ENCODE measurements at regions not wholly inside any gene's neighbourhood (a gene's known extent, or its start where the extent isn't known, plus 50 kb on each side); places are given as distances from the start of the nearest gene placed in this dataset.

- DNase-seq (ENCODE audit: low spot score): no peak
- peak overlapping the region; percentile 28 for H3K27ac ChIP-seq
- ChIA-PET POLR2A (ENCODE audit: low non-redundant PET) (no interaction called here), CTCF (no interaction called here)
- TF ChIP-seq CTCF (conservative IDR thresholded peaks at IDR 0.05; ENCODE audit: low read depth): no peak
Measured at GRCh38 chr3:156620901-156621300, 53.5 kb upstream of the TIPARP start.

GRCh38 chr3:156620260-156620659, 54.1 kb upstream of the TIPARP start:
- no peak for DNase-seq (ENCODE audit: low spot score)
- H3K27ac ChIP-seq: peak overlapping the region; percentile 28

GRCh38 chr3:156619376-156619775, 55.0 kb upstream of the TIPARP start:
- POLR2A ChIA-PET (ENCODE audit: low non-redundant PET): no interaction called here
- DNase-seq (ENCODE audit: low spot score): no peak
- no peak for TF ChIP-seq CTCF (conservative IDR thresholded peaks at IDR 0.05; ENCODE audit: low read depth)
- CTCF ChIA-PET: interaction anchor here (0.7 kb wide), 1 partner anchor 18 kb away, joined by 3 read pairs; no protein-coding TSS in a partner anchor
- H3K27ac ChIP-seq: no peak overlapping the region

More at GRCh38 chr3:156620260-156620659, 54.1 kb upstream of the TIPARP start:
- CTCF ChIA-PET: interaction anchor here (0.7 kb wide), 1 partner anchor 17 kb away, joined by 3 read pairs; no protein-coding TSS in a partner anchor
- no peak for TF ChIP-seq CTCF (conservative IDR thresholded peaks at IDR 0.05; ENCODE audit: low read depth)
- POLR2A ChIA-PET (ENCODE audit: low non-redundant PET): no interaction called here

- no peak for DNase-seq (ENCODE audit: low spot score)
- CTCF ChIA-PET: no interaction called here
- no peak overlapping the region for H3K27ac ChIP-seq
- POLR2A ChIA-PET (ENCODE audit: low non-redundant PET): no interaction called here
- TF ChIP-seq CTCF (conservative IDR thresholded peaks at IDR 0.05; ENCODE audit: low read depth): no peak
Measured at GRCh38 chr3:156617781-156618180, 56.6 kb upstream of the TIPARP start.

- H3K27ac ChIP-seq: no peak overlapping the region
- POLR2A ChIA-PET (ENCODE audit: low non-redundant PET): no interaction called here
- no peak for DNase-seq (ENCODE audit: low spot score)
- TF ChIP-seq CTCF (conservative IDR thresholded peaks at IDR 0.05; ENCODE audit: low read depth): no peak
- CTCF ChIA-PET: interaction anchor here (0.7 kb wide), 1 partner anchor 921 kb away, joined by 3 read pairs; no protein-coding TSS in a partner anchor
Measured at GRCh38 chr3:156617145-156617544, 57.2 kb upstream of the TIPARP start.

- H3K27ac ChIP-seq: no peak overlapping the region
Measured at GRCh38 chr3:156615592-156616173, 58.7 kb upstream of the TIPARP start.

More at GRCh38 chr3:156615592-156616173, 58.7 kb upstream of the TIPARP start:
- no peak for TF ChIP-seq CTCF (conservative IDR thresholded peaks at IDR 0.05; ENCODE audit: low read depth)
- DNase-seq (ENCODE audit: low spot score): no peak
- POLR2A ChIA-PET (ENCODE audit: low non-redundant PET): no interaction called here
- CTCF ChIA-PET: no interaction called here
